Left cardiac atrium (tissue), 4 donors: ENCODE measurements at regions not wholly inside any gene's neighbourhood (a gene's known extent, or its start where the extent isn't known, plus 50 kb on each side); places are given as distances from the start of the nearest gene placed in this dataset.
A peak's percentile ranks its signal among the peaks of the same experiment; 100 is the strongest.
"Not testable (repeated sequence)": the region's sequence is repeated elsewhere in the genome, so short reads cannot be mapped to it uniquely, and the experiment has no call there.

Experiments used
- ATAC-seq, 2 donors: fragments of 200-7000 bp; cut with Tn5 transposase; one replicate each; pipeline ENCODE4 v1.9.1; 2020; ENCODE audit warnings: mild to moderate bottlenecking in 2 of 2, moderate library complexity in 2 of 2
- DNase-seq: peaks from one replicate; pipeline ENCODE4 v3.0.0-alpha.2; 2020
- intact Hi-C, 2 donors: fragments of 100-400 bp; cut with DNase I; formaldehyde crosslinking; loops; one replicate each; pipeline versions ENCODE4 v1.14.1 to v1.15.1; 2022 to 2023
- donor health status: DM: no; HTN: yes; CAD: no.
- donor health status: DM: no; HTN: yes; CAD: no; lungs with severe emphysema.
- donor health status: DM: yes; HTN: yes; CAD: no.
- donor health status: Dilated cardiomyopathy.

- DNase-seq, result no peak
- intact Hi-C loops, result no loop called here
- no peak for ATAC-seq
These were observed 184.5 kb upstream of the TLE4 start for GRCh38 chr9:79387101-79387835.

GRCh38 chr9:79390077-79390698 lies 181.6 kb upstream of the TLE4 start:
- intact Hi-C loops, result no loop called here
- ATAC-seq (no peak), DNase-seq (no peak)

DNA sequence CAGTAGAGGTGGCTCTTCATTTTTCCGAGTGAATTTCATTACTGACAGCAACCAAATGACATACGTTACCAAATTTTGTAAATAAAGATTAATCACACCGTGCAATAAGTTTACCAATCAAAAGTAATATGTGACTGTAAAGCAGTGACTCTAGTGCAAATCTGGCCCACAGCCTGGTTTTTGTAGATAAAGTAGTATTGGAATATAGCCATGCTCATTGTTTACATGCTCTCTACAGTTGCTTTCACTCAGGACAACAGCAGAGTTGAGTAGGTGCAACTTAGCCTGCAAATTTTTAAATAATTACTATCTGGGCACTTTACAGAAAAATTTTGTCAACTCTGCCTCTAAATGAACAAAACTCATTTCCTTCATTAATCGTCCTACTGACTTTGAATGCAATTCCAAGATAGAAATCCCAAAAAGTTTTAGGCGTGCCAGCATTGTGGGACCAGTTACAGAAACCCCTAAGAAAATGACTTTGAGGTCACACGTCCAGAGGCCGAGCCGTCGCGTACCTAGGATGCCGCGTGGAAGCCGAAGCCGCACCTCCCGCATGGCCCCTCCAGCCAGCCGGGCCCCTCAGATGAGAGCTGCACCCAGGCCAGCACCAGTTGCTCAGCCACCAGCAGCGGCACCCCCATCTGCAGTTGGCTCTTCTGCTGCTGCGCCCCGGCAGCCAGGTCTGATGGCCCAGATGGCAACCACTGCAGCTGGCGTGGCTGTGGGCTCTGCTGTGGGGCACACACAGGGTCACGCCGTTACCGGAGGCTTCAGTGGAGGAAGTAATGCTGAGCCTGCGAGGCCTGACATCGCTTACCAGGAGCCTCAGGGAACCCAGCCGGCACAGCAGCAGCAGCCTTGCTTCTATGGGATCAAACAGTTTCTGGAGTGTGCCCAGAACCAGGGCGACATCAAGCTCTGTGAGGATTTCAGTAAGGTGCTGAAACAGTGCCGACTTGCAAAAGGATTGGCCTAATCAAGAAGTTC lies 180.7 kb upstream of the TLE4 start:
- DNase-seq, result no peak
- ATAC-seq, result no peak
- intact Hi-C loops, result no loop called here

GRCh38 chr9:79395228-79395627 lies 176.5 kb upstream of the TLE4 start:
- DNase-seq, result no peak
- intact Hi-C loops, result no loop called here
- no peak for ATAC-seq

DNA sequence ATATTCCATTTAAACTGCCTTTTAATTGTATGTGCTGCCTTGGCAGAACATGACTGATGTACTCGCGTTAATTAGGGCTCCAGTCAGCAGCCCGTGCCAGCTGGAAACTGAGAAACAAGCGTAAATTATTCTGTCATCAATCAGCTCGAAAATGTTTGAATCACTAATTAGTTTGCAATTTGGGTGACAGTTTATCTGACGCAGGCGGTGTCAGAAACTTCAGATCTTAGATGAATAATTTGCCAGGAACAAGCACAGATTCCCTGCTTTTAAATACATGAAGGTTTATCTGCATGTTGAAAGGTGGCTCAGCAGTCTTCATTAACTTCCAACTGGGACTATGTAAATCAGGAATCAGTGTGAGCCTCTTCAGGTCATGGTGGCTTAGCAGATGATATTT lies 176.0 kb upstream of the TLE4 start:
- DNase-seq (no peak), ATAC-seq (no peak)
- intact Hi-C loops, result no loop called here

- intact Hi-C loops, result no loop called here
- DNase-seq, result no peak
- ATAC-seq, result no peak
These were observed 175.6 kb upstream of the TLE4 start for GRCh38 chr9:79396168-79396567.

GRCh38 chr9:79403495-79403894 lies 168.3 kb upstream of the TLE4 start:
- intact Hi-C loops, result no loop called here

DNA sequence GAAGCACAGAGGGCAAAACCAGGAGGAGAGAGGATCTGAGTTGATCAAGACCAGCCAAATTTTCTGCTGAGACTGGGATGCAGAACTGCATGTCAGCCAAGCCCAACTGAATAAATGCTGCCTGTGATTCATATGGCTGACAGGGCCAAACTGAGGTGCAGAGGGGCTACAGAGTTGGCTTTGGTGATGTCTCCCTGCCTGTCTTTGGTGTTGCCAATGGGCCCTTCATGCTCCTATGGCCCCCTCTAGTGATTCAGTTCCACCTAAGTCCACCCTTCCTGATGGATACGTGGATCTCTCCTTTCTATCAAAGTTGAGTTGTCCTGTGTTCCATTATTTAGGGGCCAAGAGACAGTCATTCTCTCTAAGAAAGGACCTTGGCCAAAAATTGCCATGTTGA lies 163.6 kb upstream of the TLE4 start:
- no peak for ATAC-seq
- no peak for DNase-seq
- intact Hi-C loops, result no loop called here

More at GRCh38 chr9:79403495-79403894, 168.3 kb upstream of the TLE4 start:
- DNase-seq, result no peak
- no peak for ATAC-seq

- intact Hi-C loops, result no loop called here
- DNase-seq, result no peak
- no peak for ATAC-seq
These were observed 163.1 kb upstream of the TLE4 start for GRCh38 chr9:79408617-79409016.

- intact Hi-C loops, result no loop called here
- ATAC-seq, result no peak
- DNase-seq, result no peak
These were observed 162.5 kb upstream of the TLE4 start for GRCh38 chr9:79409182-79409823.

DNA sequence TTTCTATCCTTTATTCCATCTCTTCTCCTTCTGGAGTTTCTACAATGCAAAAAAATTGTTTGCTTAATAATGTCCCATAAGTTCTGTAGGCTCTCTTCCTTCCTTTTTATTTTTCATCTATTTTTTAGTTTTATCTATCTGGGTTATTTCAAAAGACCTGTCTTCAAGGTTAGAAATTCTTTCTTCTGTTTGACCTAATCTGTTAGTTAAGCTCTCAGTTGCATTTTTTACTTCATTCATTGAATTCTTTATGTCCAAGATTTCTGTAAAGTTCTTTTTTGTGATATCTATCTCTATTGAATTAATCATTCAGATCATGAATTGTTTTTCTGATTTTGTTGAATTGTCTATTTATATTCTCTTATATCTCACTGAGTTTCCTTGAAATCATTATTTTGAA lies 145.9 kb upstream of the TLE4 start:
- intact Hi-C loops, result no loop called here
- no peak for ATAC-seq
- no peak for DNase-seq

GRCh38 chr9:79428422-79428821 lies 143.3 kb upstream of the TLE4 start:
- intact Hi-C loops, result no loop called here
- DNase-seq (no peak), ATAC-seq (no peak)

DNA sequence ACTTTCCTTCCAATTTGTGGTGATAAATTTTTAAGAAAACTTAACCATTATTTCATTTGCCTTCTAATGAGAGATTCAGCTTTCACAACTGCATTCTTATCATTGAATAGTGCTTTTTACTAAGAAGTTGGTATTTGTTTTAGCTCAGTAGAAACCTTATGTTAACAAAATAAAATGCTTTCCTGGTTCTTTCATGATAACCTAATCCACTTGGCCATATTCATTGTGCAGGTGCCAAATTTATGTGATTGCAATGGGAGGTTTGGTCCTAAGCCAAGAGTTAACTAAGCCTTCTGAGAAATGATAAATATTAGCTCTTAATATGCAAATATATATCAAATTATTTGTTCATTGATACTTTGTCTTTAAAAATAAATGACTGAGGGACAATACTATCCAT lies 141.1 kb upstream of the TLE4 start:
- DNase-seq (no peak), ATAC-seq (peak in 1 of 2 donors; percentile 23)
- intact Hi-C loops, result no loop called here

DNA sequence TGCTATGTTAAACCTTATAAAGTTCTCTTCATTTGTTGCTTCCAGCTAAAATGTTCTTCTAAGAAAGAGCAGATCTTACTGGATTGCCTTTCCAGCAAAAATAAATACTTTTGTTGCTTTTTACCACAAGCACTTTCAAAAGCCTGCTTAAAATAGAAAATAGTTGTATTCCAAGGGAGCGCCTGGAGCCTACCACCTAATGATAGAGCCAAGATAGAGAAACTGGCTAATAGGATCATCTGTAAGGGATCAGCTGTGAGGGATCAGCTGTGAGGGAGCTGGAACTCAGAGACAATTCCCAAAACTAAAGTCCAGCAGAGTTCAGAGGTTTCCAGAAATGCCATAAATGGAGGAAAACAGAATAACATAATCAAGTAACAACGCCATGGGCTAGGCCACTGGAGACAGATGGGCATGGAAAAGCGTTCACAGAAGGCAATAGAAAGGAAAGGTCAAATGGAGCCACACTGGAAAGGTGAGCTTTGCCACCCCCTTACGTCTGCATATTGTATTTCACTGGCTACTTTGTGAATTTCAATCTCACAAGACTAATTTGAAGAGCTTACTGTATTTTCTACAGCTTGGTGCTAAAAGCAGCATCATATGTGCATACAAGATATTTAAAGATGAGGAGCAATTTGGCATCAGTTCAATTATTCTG lies 140.6 kb upstream of the TLE4 start:
- ATAC-seq (no peak), DNase-seq (no peak)
- intact Hi-C loops, result no loop called here

GRCh38 chr9:79432485-79432884 lies 139.3 kb upstream of the TLE4 start:
- DNase-seq (no peak), ATAC-seq (no peak)
- intact Hi-C loops, result no loop called here

DNA sequence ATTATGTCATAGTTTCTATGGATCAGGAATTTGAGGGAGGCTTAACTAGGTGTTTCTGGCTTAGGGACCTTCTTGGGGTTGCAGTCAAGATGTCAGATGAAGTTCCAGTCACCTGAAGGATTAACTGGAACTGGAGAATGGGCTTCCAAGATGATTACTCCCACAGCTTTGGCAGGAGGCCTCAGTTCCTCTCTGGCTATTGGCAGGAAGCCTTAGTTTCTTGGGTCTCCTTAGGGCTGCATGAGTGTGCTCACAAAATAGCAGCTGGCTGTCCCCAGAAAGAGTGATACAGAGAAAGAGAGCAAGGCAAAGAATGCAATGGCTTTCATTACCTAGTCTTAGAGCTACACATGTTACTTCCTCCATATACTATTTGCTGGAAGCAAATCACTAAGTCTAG lies 138.1 kb upstream of the TLE4 start:
- intact Hi-C loops, result no loop called here
- DNase-seq, result no peak
- ATAC-seq, result no peak

DNA sequence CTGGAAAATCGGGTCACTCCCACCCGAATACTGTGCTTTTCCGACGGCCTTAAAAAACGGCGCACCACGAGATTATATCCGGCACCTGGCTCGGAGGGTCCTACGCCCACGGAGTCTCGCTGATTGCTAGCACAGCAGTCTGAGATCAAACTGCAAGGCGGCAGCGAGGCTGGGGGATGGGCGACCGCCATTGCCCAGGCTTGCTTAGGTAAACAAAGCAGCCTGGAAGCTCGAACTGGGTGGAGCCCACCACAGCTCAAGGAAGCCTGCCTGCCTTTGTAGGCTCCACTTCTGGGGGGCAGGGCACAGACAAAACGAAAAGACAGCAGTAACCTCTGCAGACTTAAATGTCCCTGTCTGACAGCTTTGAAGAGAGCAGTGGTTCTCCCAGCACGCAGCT lies 132.5 kb upstream of the TLE4 start:
- ATAC-seq, DNase-seq, intact Hi-C loops: not testable (repeated sequence)

DNA sequence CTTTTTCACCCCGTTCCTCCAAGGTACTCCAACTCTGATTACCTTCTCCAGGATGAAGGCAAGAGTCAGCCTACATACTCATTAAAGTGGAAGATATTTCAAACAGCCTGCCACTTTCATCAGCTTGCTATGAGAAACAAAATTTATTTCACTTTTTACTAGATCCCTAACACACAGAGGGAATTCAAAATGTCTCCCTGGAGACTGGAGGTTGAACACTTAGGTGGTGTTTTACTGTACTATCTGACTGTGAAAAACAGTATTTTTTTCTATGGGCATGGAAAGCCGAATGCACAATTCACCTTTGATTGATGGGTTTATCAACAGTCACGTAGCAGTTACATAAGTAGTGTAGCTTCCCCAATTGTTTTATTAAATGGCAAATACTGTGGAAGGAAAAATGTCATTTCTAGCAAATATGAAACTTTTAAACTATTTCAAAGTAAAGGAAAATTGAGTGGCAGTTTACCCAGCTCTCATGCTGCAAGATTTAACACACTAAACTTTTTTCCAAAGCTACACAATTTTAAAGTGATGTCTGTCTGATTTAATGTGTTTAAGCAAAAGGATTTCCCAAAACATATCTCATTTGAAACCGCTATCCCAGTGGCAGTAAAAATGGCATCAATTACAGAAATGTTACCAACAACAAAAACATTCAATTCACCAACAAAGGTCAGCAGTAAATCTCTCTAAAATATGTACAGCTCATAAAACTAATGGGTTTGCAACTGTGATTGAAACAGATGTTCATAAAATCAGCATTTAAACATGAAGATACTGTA lies 125.0 kb upstream of the TLE4 start:
- no peak for DNase-seq
- ATAC-seq, result no peak
- intact Hi-C loops, result no loop called here

DNA sequence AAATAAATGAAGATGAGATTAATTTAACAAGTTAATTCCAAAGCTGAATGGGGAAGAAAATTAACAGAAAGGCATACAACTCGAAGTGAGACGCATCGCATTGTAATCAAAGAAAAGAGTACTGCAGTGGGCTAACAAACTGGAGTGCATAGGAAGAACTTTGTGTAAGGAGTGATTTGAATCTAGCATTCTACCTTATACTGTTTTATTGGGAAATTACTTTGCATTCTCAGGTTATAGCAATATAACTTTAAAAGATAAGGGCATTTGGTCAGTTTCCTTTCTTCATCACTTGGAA lies 124.5 kb upstream of the TLE4 start:
- ATAC-seq (no peak), DNase-seq (no peak)
- intact Hi-C loops, result no loop called here
